ENCODE measurements at regions not wholly inside any gene's neighbourhood (a gene's known extent, or its start where the extent isn't known, plus 50 kb on each side); places are given as distances from the start of the nearest gene placed in this dataset.

DNA sequence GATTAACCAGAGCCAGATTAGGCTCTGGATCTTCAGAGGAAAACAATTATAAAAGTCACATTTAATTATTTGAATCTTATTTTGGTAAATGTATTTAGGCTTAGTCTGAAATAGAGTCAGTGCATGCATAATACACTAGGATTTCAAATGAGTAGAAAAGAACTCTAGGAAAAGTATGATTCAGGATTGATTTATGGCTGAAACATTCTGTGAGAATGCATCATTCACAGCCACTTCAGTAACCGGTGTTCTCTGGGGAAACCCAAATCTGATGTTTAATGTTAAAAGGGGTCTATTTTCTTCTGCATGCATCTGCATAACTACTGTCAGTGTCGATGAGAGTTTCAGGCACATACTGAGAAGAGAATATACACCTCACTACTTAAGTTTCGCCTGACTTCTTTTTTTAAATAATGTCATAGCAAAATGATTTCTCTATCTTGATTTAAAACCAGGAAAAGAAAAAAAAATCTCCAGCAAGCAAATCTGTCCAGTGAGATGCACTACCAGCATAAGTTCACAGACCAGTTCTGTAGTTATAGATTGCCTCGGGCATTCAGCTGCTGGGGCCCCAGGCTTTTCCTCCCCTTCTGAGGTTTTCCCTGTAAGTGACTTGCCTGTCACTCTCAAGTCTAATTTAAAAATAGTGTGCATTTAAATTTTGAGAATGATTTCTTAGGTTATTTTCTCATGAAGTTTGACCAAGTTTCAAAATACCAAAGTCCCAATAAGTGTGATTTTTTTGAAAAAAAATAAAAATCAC lies 501.5 kb downstream of the NR4A2 start:
- no peaks in the 10 kb centered on the region for H3K27me3 Mint-ChIP-seq (ENCODE audit: low read depth)
- no peaks in the 10 kb centered on the region for H3K9me3 Mint-ChIP-seq
- H3K36me3 Mint-ChIP-seq (ENCODE audit: insufficient read depth in 2 of 2), result no peaks in the 10 kb centered on the region

DNA sequence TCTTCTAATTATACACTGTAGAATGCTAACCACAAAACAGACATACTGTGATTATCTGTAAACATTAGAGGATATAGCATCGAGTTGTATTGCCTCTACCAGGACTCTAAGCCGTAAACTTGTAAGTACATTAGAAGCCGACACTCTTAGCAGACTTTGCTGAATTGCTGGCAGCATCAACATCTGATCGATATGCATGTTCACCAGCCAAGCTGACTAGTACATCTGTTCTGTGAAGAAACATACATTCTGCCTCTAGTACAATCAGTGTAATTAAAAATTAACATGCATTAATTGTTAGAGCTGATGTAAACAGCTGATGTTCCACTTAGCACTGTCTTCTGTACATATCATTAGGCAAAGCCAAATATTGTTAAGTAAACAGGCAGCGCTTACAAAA lies 502.2 kb downstream of the NR4A2 start:
- Mint-ChIP-seq H3K27me3 (ENCODE audit: low read depth) (no peaks in the 10 kb centered on the region), H3K9me3 (no peaks in the 10 kb centered on the region), H3K27ac (no peak overlapping the region), H3K36me3 (ENCODE audit: insufficient read depth in 2 of 2) (no peaks in the 10 kb centered on the region), H3K4me1 (ENCODE audit: low read depth) (no peaks in the 10 kb centered on the region), H3K4me3 (no peak overlapping the region)
- ATAC-seq (replicated peaks in 1 of 2), result no peak
- no peak for DNase-seq

More for the DNA sequence above, 501.5 kb downstream of the NR4A2 start:
- DNase-seq (no peak), ATAC-seq (replicated peaks in 1 of 2) (no peak)
- Mint-ChIP-seq H3K4me3 (no peak overlapping the region), H3K4me1 (ENCODE audit: low read depth) (no peaks in the 10 kb centered on the region), H3K27ac (no peak overlapping the region)

DNA sequence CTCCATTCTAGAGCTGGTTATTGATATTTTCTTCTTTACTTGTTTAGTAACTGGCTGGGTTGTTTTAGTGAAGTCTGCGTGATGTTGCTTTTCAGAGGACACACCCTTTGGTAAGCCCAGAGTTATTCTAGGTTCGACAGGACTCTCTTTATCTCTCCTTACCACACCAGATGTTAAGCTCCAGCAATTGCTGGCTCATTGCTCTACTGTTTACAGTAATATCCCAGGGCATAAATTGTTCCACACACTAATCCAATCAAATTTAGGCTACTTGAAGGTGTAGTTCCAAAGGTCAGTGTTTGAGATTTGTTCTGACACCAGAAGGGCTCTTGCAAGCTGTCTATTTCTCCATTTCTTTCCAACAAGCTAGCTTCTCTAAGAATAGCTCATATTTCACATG lies 506.6 kb downstream of the NR4A2 start:
- ATAC-seq (replicated peaks in 1 of 2), result no peak
- no peaks in the 10 kb centered on the region for H3K27me3 Mint-ChIP-seq (ENCODE audit: low read depth)
- no peaks in the 10 kb centered on the region for H3K36me3 Mint-ChIP-seq (ENCODE audit: insufficient read depth in 2 of 2)
- no peak overlapping the region for H3K4me3 Mint-ChIP-seq
- DNase-seq, result no peak
- no peaks in the 10 kb centered on the region for H3K4me1 Mint-ChIP-seq (ENCODE audit: low read depth)
- H3K27ac Mint-ChIP-seq, result no peak overlapping the region
- peaks cover 0 to 2% of the 10 kb centered on the region in 2 donors for H3K9me3 Mint-ChIP-seq

DNA sequence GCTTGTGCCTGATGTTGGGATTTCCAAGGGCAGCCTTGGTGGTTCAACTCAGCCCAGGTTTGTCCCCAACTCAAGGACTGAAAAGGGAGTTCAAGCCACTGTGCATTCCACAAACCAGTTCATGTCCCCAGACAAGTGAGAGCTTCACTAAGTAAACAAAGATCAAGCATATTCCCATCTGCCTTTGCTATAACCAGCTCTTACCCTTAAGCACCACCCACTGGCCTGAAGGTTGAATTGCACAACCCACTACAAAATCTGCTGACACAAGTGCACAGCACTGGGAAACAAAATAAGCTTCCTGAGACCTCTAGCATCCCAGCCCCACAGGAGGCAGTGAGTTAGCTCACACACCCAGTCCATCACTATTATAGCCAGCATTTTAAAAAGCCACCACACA lies 516.7 kb downstream of the NR4A2 start:
- no peaks in the 10 kb centered on the region for H3K36me3 Mint-ChIP-seq (ENCODE audit: insufficient read depth in 2 of 2)
- no peaks in the 10 kb centered on the region for H3K27me3 Mint-ChIP-seq (ENCODE audit: low read depth)
- peaks cover 0 to 8% of the 10 kb centered on the region in 2 donors for H3K9me3 Mint-ChIP-seq
- ATAC-seq (replicated peaks in 1 of 2) (no peak), DNase-seq (no peak)
- no peak overlapping the region for H3K27ac Mint-ChIP-seq
- H3K4me1 Mint-ChIP-seq (ENCODE audit: low read depth), result no peaks in the 10 kb centered on the region
- no peak overlapping the region for H3K4me3 Mint-ChIP-seq

DNA sequence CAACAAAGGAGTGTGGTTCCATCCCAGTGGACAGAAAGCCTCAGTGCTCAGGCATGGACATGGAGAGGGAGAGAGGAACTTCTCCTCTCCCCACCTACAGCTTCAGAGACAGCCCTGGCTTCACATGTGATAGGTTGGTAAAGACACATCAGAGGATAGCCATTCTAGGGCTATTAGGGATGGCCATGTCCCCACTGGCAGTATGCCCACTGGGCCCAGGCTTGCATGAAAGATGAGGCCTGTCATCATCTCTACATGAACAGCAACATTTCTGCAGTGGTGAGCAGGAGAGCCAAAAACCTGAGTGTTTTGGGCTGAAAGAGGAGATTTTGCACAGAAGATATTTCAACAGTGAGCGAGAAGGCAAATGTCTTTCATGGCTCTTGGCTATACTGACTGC lies 517.2 kb downstream of the NR4A2 start:
- ATAC-seq (replicated peaks in 1 of 2), result no peak

DNA sequence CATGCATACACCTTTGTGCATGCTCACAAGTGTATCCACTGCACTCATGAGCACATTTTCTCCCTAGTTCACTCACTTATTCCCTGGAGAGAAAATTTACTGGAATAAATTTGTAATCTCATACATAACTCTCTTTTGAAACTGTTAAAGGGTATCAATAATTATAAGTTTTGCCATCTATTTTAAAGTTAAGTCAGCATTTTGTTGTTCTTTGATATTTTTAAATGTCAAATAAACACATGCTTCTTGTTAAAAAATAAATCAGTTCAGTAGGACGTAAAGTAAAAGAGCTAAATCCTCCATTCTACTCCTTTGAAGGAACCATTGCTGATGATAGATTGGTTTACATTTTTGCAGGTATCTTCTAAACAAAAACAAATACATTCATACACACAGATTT lies 522.1 kb downstream of the NR4A2 start:
- H3K36me3 Mint-ChIP-seq (ENCODE audit: insufficient read depth in 2 of 2), result no peaks in the 10 kb centered on the region
- no peak for ATAC-seq (replicated peaks in 1 of 2)
- no peak for DNase-seq
- no peak overlapping the region for H3K27ac Mint-ChIP-seq
- peaks cover 0 to 2% of the 10 kb centered on the region in 2 donors for H3K9me3 Mint-ChIP-seq
- H3K4me1 Mint-ChIP-seq (ENCODE audit: low read depth), result no peaks in the 10 kb centered on the region
- no peaks in the 10 kb centered on the region for H3K27me3 Mint-ChIP-seq (ENCODE audit: low read depth)
- no peak overlapping the region for H3K4me3 Mint-ChIP-seq

More for the DNA sequence above, 517.2 kb downstream of the NR4A2 start:
- no peaks in the 10 kb centered on the region for H3K36me3 Mint-ChIP-seq (ENCODE audit: insufficient read depth in 2 of 2)
- no peaks in the 10 kb centered on the region for H3K4me1 Mint-ChIP-seq (ENCODE audit: low read depth)
- H3K27me3 Mint-ChIP-seq (ENCODE audit: low read depth), result no peaks in the 10 kb centered on the region
- H3K4me3 Mint-ChIP-seq, result no peak overlapping the region
- no peak for DNase-seq
- H3K27ac Mint-ChIP-seq, result no peak overlapping the region
- peaks cover 0 to 8% of the 10 kb centered on the region in 2 donors for H3K9me3 Mint-ChIP-seq

DNA sequence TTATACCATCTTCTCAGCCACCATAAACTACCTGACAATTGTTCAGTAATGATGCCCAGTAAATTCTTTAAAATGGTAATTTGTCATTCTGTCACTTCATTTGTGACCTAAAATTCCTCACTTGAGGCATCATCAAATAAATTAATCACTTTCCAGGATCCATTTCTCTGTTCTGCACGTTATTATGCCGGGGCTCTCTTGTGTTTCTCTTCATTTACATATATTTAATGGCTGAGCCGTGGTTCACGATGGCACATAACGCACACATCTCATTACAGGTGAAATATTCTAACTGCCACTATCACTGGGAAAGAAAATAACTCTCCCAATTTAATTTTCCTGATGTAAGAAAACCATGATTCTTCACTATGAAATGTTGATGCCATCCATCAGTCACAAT lies 529.6 kb downstream of the NR4A2 start:
- H3K27ac Mint-ChIP-seq, result no peak overlapping the region
- DNase-seq, result no peak
- no peak for ATAC-seq (replicated peaks in 1 of 2)
- H3K36me3 Mint-ChIP-seq (ENCODE audit: insufficient read depth in 2 of 2), result no peaks in the 10 kb centered on the region
- H3K9me3 Mint-ChIP-seq, result peaks cover 0 to 2% of the 10 kb centered on the region in 2 donors
- H3K27me3 Mint-ChIP-seq (ENCODE audit: low read depth), result no peaks in the 10 kb centered on the region
- H3K4me1 Mint-ChIP-seq (ENCODE audit: low read depth), result no peaks in the 10 kb centered on the region
- no peak overlapping the region for H3K4me3 Mint-ChIP-seq

DNA sequence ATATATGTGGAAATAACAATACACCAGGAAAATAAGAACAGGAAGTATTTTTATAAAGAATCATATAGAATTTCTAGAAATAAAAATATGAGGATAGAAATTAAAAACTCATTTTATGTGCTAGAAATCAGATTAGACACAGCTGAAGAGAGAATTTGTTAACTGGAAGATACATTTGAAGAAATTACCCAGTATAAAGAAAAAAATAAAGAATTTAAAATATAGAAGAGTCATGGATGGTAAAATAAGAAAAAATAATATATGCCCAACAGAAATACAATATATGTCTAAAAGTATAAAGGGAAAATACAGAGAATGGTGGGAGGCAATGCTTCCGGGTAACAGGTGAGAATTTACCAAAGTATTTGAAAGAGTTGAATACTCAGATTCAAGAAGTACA lies 539.9 kb downstream of the NR4A2 start:
- H3K4me1 Mint-ChIP-seq (ENCODE audit: low read depth), result no peaks in the 10 kb centered on the region
- H3K27ac Mint-ChIP-seq, result no peak overlapping the region
- H3K36me3 Mint-ChIP-seq (ENCODE audit: insufficient read depth in 2 of 2), result no peaks in the 10 kb centered on the region
- ATAC-seq (replicated peaks in 1 of 2), result no peak
- H3K27me3 Mint-ChIP-seq (ENCODE audit: low read depth), result no peaks in the 10 kb centered on the region
- peaks cover 6 to 11% of the 10 kb centered on the region in 2 donors for H3K9me3 Mint-ChIP-seq
- H3K4me3 Mint-ChIP-seq, result no peak overlapping the region
- no peak for DNase-seq

DNA sequence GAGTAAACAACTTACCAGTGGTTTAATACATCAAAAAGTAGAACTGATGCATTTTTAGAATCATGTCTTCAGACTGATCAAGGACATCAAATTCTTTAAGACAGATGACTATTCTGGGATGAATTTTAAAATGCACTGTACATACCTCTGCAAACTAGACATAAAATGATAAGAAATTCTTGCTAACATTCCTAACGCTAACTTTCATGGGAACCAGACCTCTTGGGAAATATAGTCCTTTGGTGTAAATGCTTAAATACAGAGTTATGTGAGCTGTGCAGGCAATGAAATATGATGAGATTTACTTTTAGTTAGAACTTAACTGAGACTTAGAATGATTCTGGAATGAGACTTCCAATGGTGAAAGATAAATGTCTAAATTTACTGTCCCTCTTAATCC lies 562.0 kb downstream of the NR4A2 start:
- no peak overlapping the region for H3K4me3 Mint-ChIP-seq
- H3K27ac Mint-ChIP-seq, result no peak overlapping the region
- no peak for DNase-seq
- H3K36me3 Mint-ChIP-seq (ENCODE audit: insufficient read depth in 2 of 2), result no peaks in the 10 kb centered on the region
- no peak for ATAC-seq (replicated peaks in 1 of 2)
- no peaks in the 10 kb centered on the region for H3K27me3 Mint-ChIP-seq (ENCODE audit: low read depth)
- H3K9me3 Mint-ChIP-seq, result peaks cover 2 to 3% of the 10 kb centered on the region in 2 donors
- H3K4me1 Mint-ChIP-seq (ENCODE audit: low read depth), result no peaks in the 10 kb centered on the region

DNA sequence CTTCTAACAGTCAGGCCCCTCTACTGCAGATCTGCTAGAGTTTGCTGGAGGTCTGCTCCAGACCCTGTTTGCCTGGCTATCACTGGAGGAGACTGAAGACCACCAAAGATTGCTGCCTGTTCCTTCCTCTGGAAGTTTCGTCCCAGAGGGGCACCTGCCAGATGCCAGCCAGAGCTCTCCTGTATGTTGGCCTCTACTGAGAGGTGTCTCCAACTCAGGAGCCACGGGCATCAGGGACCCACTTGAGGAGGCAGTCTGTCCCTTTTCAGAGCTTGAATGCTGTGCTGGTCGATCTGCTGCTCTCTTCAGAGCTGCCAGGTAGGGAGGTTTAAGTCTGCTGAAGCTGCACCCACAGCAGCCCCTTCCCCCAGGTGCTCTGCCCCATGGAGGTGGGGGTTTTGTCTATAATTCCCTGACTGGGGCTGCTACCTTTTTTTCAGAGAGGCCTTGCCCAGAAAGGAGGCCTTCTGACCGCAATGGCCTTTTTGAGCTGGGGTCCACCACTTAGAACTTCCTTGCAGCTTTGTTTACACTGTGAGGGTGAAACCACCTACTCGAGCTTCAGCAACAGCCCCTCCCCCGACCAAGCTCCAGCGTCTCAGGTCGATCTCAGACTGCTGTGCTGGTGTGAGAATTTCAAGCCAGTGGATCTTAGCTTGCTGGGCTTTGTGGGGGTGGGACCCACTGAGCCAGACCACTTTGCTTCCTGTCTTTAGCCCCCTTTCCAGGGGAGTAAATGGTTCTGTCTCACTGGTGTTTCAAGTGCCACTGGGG lies 566.0 kb downstream of the NR4A2 start:
- DNase-seq, result no peak
- H3K4me3 Mint-ChIP-seq, result no peak overlapping the region
- ATAC-seq (replicated peaks in 1 of 2), result no peak
- H3K36me3 Mint-ChIP-seq (ENCODE audit: insufficient read depth in 2 of 2), result no peaks in the 10 kb centered on the region
- no peaks in the 10 kb centered on the region for H3K27me3 Mint-ChIP-seq (ENCODE audit: low read depth)
- no peaks in the 10 kb centered on the region for H3K4me1 Mint-ChIP-seq (ENCODE audit: low read depth)
- H3K9me3 Mint-ChIP-seq, result peaks cover 3 to 7% of the 10 kb centered on the region in 2 donors
- H3K27ac Mint-ChIP-seq, result no peak overlapping the region

DNA sequence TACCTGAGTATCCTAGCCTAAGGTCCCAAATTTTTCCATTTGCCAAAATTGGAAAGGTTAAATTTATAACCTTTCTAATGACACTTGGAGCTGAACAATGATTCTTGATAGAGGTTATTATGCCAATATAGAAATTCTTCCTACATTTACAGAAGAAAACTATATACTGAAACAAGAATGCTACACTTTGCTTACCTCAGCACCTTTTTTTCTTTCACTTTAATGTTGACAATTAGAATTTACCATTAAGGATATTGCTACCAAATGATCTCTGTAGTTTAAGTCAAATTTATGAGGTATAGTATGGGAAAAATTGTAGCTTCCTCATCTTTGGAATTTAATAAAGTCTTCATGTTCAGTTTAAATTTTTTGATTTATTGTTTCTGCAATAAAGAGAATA lies 577.0 kb downstream of the NR4A2 start:
- H3K27ac Mint-ChIP-seq, result no peak overlapping the region
- ATAC-seq (replicated peaks in 1 of 2), result no peak
- no peak for DNase-seq
- no peaks in the 10 kb centered on the region for H3K4me1 Mint-ChIP-seq (ENCODE audit: low read depth)
- H3K27me3 Mint-ChIP-seq (ENCODE audit: low read depth), result no peaks in the 10 kb centered on the region
- peaks cover 2 to 7% of the 10 kb centered on the region in 2 donors for H3K9me3 Mint-ChIP-seq
- no peak overlapping the region for H3K4me3 Mint-ChIP-seq
- no peaks in the 10 kb centered on the region for H3K36me3 Mint-ChIP-seq (ENCODE audit: insufficient read depth in 2 of 2)

DNA sequence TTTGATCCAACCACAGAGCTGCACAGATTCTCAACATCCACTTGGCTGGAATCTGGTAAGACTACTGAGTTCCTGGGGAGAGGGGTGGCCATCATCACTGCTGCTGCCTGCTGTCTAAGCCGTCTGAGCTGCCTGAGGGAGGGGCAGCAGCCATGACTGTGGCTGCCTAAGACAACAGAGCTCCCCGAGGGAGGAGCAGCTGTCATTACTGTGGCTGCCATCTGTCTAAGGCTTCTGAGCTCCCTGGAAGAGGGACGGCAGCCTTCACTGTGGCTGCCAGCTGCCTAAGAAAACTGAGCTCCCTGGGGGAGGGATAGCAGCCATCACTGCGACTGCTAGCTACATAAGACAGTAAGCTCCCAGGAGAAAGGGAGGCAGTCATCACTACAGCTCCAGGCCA lies 584.4 kb downstream of the NR4A2 start:
- Mint-ChIP-seq H3K9me3 (peaks cover 0 to 5% of the 10 kb centered on the region in 2 donors), H3K27me3 (ENCODE audit: low read depth) (no peaks in the 10 kb centered on the region), H3K27ac (no peak overlapping the region), H3K4me3 (no peak overlapping the region), H3K4me1 (ENCODE audit: low read depth) (no peaks in the 10 kb centered on the region), H3K36me3 (ENCODE audit: insufficient read depth in 2 of 2) (no peaks in the 10 kb centered on the region)
- ATAC-seq (replicated peaks in 1 of 2) (no peak), DNase-seq (no peak)

DNA sequence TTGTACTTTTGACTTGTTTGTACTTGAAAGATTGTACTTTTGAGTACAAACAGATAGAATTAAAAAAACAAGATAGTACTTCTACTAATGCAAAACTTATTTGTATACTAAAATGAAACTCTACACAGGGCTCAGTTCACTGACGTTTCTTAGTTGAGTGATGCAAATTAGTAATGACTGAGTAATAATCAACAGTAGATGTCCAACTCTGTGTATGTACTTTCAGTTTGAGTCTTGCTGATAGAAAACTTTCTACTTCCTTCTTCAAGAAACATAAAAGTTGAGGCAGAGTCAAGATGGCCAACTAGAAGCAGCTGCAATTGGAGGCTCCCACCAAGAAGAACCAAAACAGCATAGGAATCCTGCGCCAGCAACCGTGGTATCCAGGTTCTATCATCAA lies 585.0 kb downstream of the NR4A2 start:
- DNase-seq, result no peak
- Mint-ChIP-seq H3K27me3 (ENCODE audit: low read depth) (no peaks in the 10 kb centered on the region), H3K9me3 (peaks cover 0 to 4% of the 10 kb centered on the region in 2 donors), H3K27ac (no peak overlapping the region), H3K4me3 (no peak overlapping the region), H3K4me1 (ENCODE audit: low read depth) (no peaks in the 10 kb centered on the region), H3K36me3 (ENCODE audit: insufficient read depth in 2 of 2) (no peaks in the 10 kb centered on the region)
- ATAC-seq (replicated peaks in 1 of 2), result no peak

Measured in activated T-cell treated with anti-CD3 and anti-CD28 coated beads, Interleukin-2, amount 50 U/mL, for 72 hours (primary cell).